ENCODE measurements at regions not wholly inside any gene's neighbourhood (a gene's known extent, or its start where the extent isn't known, plus 50 kb on each side); places are given as distances from the start of the nearest gene placed in this dataset.

DNA sequence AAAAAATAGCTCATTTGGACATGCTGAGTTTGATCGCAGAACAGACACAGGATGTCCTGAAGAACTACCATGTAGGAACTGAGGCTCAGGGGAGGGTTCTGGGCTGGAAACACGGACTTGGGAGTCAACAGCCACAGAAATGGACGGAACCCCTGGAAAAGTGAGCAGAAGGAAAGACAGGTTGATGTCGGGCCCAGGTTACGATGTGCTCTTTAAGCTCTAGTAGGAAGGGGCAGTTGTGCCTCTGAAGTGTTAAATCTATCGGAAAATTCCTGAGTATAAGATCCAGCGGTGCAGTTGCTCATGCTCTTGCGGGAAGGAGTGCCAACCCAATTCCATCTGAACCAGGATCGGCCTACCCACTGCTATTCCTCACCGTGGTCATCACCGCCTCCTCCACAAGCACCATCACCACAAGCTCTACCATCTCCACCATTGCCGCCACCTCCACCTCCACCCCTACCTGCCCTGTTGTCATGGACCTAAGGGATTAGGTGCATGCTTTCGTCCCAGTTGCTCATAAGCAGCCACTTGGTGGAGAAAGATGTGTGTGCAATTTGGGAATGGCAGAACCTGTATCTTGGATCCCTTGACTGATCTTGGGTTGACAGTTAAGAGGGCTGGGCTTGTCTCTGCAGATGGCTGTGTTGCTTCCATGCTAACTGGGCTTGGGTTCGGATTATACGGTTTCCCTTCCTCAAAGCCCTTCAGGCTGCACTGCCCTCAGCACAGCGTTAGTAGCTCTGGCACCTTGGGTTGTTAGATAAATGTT lies 108.5 kb downstream of the ASB7 start:
- Histone ChIP-seq H3K4me1 (peaks cover 0 to 16% (median 2%) of the 10 kb centered on the region in 3 donors), H3K9me3 (no peaks in the 10 kb centered on the region), H3K27me3 (no peaks in the 10 kb centered on the region), H3K4me3 (no peak overlapping the region), H3K27ac (no peak overlapping the region), H3K36me3 (no peaks in the 10 kb centered on the region)
- ATAC-seq (no peak), DNase-seq (peak in 1 of 6 donors; percentile 2), FAIRE-seq (no peak)
- intact Hi-C loops (cut with DNase I): no loop called here
- WGBS, 2 donors: 87 to 92% methylated on average over 16 of the region's 16 CpGs
- TF ChIP-seq, protein P1, sequence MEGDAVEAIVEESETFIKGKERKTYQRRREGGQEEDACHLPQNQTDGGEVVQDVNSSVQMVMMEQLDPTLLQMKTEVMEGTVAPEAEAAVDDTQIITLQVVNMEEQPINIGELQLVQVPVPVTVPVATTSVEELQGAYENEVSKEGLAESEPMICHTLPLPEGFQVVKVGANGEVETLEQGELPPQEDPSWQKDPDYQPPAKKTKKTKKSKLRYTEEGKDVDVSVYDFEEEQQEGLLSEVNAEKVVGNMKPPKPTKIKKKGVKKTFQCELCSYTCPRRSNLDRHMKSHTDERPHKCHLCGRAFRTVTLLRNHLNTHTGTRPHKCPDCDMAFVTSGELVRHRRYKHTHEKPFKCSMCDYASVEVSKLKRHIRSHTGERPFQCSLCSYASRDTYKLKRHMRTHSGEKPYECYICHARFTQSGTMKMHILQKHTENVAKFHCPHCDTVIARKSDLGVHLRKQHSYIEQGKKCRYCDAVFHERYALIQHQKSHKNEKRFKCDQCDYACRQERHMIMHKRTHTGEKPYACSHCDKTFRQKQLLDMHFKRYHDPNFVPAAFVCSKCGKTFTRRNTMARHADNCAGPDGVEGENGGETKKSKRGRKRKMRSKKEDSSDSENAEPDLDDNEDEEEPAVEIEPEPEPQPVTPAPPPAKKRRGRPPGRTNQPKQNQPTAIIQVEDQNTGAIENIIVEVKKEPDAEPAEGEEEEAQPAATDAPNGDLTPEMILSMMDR (IDR thresholded peaks at IDR 0.05): no peak

DNA sequence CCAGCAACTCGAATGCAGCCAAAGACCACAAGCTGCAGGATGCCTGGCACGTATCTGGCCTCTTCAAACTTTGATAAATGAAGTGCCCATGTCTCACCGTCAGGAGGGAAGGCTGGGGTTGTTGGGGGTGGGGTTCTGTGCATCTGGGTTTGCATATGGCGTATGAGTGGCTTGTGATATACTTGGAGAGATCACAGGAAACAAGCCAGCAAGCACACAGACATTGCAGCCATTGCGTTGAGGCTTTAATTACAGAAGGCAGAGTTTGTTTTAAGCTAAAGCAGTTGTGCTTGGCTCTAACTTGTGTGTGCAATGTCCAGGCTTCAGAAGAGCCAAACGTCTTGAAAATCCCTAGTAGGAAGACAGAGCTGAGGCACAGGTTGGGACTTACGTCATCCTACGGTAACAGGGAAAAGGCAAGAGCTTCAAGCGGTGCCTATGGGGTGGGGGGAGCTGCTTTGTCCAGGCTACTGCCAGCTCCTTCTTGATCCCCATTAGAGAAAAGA lies 109.2 kb downstream of the ASB7 start:
- 52 to 60% methylated on average over 9 of the region's 9 CpGs for WGBS, 2 donors
- no peaks in the 10 kb centered on the region for H3K9me3 ChIP-seq
- DNase-seq (peak in 1 of 6 donors; percentile 4), ATAC-seq (no peak), FAIRE-seq (no peak)
- no peaks in the 10 kb centered on the region for H3K36me3 ChIP-seq
- TF ChIP-seq, protein P1 (IDR thresholded peaks at IDR 0.05): no peak
- no peaks in the 10 kb centered on the region for H3K27me3 ChIP-seq
- peaks cover 0 to 19% (median 2%) of the 10 kb centered on the region in 3 donors for H3K4me1 ChIP-seq
- H3K27ac ChIP-seq: peak overlapping the region in 1 of 4 donors; percentile 72
- H3K4me3 ChIP-seq: no peak overlapping the region
- intact Hi-C loops (cut with DNase I): no loop called here

DNA sequence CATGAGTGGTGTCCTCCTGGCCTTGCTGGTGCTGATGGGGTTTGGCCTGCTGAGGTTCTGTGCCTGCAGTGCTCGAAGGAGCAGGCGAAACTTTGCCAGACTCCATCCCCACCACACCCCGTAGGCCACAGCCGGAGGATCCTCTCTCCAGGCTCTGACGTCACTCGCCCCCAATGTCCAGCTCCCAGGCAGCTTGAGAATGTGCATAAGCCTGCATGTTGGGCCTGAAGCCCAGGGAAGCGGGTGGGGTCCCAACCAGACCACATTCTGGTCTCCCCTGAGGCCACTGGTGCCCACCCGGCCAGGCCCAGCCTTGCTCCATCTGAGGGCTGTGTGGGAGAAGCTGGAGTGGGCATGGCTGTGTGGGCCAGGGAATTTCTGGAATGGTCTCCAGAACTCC lies 109.8 kb downstream of the ASB7 start:
- Histone ChIP-seq H3K27ac (peak overlapping the region in 3 of 4 donors; percentile 70 to 72 (median 70)), H3K4me1 (peaks cover 0 to 19% (median 2%) of the 10 kb centered on the region in 3 donors)

DNA sequence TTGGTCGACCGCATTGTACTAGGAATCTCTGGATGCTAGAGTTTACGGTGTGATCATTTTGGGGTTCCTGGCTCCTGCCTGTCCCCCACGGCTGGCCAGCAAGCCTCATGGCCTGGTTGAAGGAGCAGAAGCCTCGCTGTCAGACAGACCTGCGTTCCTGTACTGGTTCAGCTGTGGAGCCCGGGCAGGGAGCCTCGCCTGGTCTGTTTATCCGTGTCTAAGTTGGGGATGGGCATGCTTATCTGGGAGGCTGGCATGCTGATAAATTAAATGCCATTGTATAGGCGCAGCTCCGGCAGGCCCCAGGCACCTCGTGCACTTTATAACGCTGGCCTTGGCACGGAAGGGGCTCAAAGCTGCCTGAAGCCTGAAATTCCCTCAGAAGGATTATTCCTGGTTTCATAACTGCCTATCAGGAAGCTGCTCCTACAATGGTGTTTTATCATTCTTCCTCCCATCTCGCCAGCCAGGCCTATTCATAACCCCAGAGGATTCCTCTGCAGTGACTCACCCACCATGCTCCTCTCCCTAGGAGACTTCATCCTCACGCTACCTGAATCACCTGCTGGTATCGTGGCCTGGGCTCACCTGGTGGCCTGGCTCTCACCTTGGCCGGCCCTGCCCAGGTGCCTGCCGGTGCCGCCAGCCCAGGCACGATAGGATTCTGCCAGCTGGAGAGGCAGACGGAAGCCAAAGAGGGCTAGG lies 110.9 kb downstream of the ASB7 start:
- 61 to 72% methylated on average over 22 of the region's 22 CpGs for WGBS, 2 donors
- Histone ChIP-seq H3K4me1 (peaks cover 0 to 19% (median 2%) of the 10 kb centered on the region in 3 donors), H3K27me3 (no peaks in the 10 kb centered on the region), H3K27ac (peak overlapping the region; percentile 64 to 76 (median 71)), H3K36me3 (no peaks in the 10 kb centered on the region), H3K9me3 (no peaks in the 10 kb centered on the region), H3K4me3 (no peak overlapping the region)
- intact Hi-C loops (cut with DNase I): no loop called here
- TF ChIP-seq, protein P1 (IDR thresholded peaks at IDR 0.05): no peak
- ATAC-seq: peak; percentile 66 to 79 (median 75)
- FAIRE-seq: no peak
- DNase-seq: peak in 4 of 6 donors; percentile 44 to 64 (median 60)

More for the DNA sequence above, 109.8 kb downstream of the ASB7 start:
- peak in 1 of 4 donors; percentile 15 for ATAC-seq
- TF ChIP-seq, protein P1 (IDR thresholded peaks at IDR 0.05): no peak
- intact Hi-C loops (cut with DNase I): no loop called here
- no peak overlapping the region for H3K4me3 ChIP-seq
- H3K9me3 ChIP-seq: no peaks in the 10 kb centered on the region
- no peaks in the 10 kb centered on the region for H3K36me3 ChIP-seq
- DNase-seq: peak in 1 of 6 donors; percentile 8
- WGBS, 2 donors: 82 to 86% methylated on average over 8 of the region's 8 CpGs
- no peak for FAIRE-seq
- no peaks in the 10 kb centered on the region for H3K27me3 ChIP-seq

All from pancreas (tissue), 10 donors.